ENCODE measurements at regions not wholly inside any gene's neighbourhood (a gene's known extent, or its start where the extent isn't known, plus 50 kb on each side); places are given as distances from the start of the nearest gene placed in this dataset.

DNA sequence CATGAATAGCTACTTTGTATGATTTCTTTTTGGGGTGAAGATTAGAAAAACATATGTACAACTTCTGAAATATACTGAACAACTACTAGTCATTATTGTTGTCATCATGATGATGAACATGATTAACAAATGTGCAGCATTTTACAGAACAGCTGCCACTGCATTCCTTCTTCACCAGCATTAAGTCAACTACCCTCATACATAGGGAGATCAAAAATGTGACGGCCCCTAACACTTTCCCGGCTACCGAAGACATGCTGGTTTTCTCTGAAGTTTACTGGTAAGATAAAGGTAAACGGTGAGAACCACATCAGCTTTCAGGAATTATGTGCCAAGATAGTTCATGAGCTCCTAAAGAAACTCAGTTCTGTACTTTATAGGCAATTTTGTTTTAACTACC lies 121.0 kb upstream of the LRATD1 start:
- no peak for DNase-seq

- no peak for DNase-seq
Measured at GRCh38 chr2:14513903-14514302, 118.6 kb upstream of the LRATD1 start.

DNA sequence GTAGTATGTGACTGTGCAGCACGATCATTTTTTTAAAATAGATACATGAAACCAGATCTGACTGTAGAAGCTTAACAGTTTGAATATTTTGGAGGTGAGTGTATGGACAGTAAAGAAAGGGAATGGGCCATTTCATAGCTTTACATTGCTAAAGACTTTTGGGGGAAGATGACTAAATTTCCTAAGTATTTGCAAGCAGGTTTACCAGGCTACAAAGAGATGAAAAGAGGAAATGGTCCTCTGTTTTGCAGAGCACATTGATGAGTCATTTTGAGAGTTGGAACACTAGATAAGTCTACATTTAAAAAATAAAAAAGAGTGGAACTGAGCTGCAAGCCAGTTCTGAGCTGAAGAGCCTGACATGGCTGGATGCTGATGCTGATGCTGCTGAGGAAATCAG lies 115.7 kb upstream of the LRATD1 start:
- DNase-seq = no peak

GRCh38 chr2:14517731-14518130 lies 114.8 kb upstream of the LRATD1 start:
- no peak for DNase-seq

- no peak for DNase-seq
Measured at GRCh38 chr2:14520385-14520945, 112.1 kb upstream of the LRATD1 start.

- DNase-seq = no peak
Measured at GRCh38 chr2:14524041-14524802, 108.3 kb upstream of the LRATD1 start.

DNA sequence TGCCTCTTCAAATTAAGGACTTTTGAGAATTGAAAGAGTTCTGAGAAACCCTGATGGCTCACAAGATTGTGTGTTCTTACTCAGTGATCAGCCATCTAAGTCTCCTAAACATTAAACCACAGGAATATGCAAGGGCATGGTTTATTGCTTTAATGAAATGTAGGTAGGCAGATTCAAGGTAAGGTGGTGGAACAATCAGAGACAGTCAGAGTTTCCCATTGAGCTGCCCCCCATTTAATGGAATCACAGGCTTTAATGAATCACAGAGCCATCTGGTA lies 107.8 kb upstream of the LRATD1 start:
- DNase-seq = no peak

GRCh38 chr2:14530506-14530905 lies 102.0 kb upstream of the LRATD1 start:
- no peak for DNase-seq

- no peak for DNase-seq
Measured at GRCh38 chr2:14533131-14533757, 99.3 kb upstream of the LRATD1 start.

DNA sequence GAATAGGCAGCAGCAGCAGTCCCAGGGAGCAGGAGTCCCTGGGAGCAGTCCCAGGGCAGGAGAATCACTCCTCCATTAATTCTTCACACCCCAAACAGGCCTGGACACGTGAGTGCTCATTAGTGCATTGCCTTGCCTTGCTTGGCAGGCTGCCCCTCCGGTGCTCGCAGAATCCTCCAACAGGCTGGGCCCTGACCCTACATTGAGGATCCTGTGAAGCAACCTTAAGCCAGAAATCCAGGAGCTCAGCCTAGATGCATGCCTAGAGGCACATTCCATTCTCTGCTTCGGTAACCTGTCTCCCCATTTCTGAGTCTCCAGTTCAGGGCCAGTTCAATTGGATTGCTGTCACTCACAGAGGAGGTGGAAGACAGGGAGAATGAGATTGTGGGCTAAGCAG lies 97.4 kb upstream of the LRATD1 start:
- DNase-seq = no peak

GRCh38 chr2:14536976-14537375 lies 95.5 kb upstream of the LRATD1 start:
- no peak for DNase-seq

- no peak for DNase-seq
Measured at GRCh38 chr2:14540015-14540414, 92.5 kb upstream of the LRATD1 start.

- DNase-seq = no peak
Measured at GRCh38 chr2:14543284-14543683, 89.2 kb upstream of the LRATD1 start.

- DNase-seq = no peak
Measured at GRCh38 chr2:14544247-14544646, 88.3 kb upstream of the LRATD1 start.

GRCh38 chr2:14547830-14548229 lies 84.7 kb upstream of the LRATD1 start:
- DNase-seq = no peak

GRCh38 chr2:14550658-14551057 lies 81.9 kb upstream of the LRATD1 start:
- no peak for DNase-seq

- DNase-seq = no peak
Measured at GRCh38 chr2:14551069-14551468, 81.4 kb upstream of the LRATD1 start.

GRCh38 chr2:14552286-14552685 lies 80.2 kb upstream of the LRATD1 start:
- DNase-seq = no peak

GRCh38 chr2:14552818-14553217 lies 79.7 kb upstream of the LRATD1 start:
- DNase-seq = no peak

DNA sequence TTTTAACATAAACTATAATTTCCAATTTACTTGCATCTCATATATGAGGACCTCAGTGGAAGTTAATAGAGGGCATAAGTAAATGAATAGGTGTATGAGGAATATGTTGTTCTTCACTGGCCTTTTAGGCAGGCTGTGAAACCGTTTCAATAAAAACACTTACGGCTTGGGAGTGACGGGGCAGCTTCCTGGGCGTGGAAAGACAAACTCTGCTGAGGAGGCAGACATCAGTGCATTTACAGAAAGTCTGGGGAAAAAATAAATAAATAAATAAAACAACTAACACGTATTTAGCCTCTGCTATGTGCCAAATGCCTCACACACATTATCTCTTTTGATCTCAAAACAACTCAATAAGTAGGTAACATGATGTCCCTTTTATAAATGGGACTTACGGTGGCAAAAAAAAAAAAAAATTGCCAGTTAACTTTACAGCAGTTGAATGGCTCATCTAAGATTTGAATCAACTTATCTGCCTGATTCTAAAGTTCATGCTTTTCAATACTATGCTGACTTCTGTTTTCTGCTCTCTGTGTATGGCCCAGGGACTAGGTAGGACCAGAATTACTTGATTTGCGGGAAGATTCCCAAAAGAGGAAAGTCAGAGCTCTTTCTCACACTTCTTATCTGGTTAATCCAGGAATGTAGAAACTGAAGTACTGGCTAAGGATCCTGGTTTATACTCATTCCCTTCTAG lies 77.5 kb upstream of the LRATD1 start:
- DNase-seq = no peak

DNA sequence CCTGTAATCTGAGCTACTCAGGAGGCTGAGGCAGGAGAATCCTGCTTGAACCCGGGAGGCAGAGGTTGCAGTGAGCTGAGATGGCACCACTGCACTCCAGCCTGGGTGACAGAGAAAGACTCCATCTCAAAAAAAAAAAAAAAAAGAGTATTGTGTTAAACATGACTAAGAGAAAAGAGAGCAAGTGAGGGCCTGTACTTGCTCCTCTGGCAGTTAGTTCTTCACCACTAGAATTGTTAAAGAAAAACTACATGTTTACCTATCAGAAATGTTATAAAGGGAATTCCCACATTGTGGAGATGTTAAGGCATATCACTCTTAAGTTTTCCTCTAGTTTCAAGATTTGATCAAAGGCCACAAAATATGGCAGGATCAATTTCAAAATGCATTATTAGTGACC lies 75.4 kb upstream of the LRATD1 start:
- DNase-seq = no peak

DNA sequence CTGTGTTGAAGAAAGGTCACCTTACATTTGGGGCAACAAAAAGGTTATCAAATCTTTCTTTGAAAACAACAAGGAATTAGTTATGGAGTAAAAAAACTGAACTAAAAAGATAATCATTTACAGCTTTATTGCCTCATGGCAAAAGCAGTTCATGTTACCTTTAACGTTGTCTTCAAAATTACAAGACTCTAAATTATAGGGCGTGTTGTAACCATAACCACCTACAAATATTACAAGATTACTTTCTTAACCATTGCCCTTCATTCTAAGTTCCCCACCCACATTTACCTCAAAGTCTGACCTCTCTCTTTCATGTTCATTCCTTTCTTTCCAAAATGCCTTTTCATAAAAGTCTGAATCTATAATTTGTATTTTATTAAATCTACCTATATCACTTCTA lies 74.6 kb upstream of the LRATD1 start:
- no peak for DNase-seq

- no peak for DNase-seq
Measured at GRCh38 chr2:14558335-14558919, 74.1 kb upstream of the LRATD1 start.

GRCh38 chr2:14560716-14561115 lies 71.8 kb upstream of the LRATD1 start:
- no peak for DNase-seq

Data from stimulated activated naive CD4-positive, alpha-beta T cell treated with Interleukin-2 at 50 U/mL for 16 hours (primary cell).